Heart left ventricle (tissue), 16 donors: ENCODE measurements at regions not wholly inside any gene's neighbourhood (a gene's known extent, or its start where the extent isn't known, plus 50 kb on each side); places are given as distances from the start of the nearest gene placed in this dataset.

Source experiments
- ATAC-seq, 4 donors: fragments of 200-7000 bp; cut with Tn5 transposase; one replicate each; pipeline ENCODE4 v1.9.1; 2020 to 2022; ENCODE audit warnings: moderate library complexity in 4 of 4, mild to moderate bottlenecking in 3 of 4, moderate number of reproducible peaks in 1 of 4
- DNase-seq, 5 donors: peaks; one replicate each; pipeline ENCODE4 v3.0.0-alpha.2; 2020
- H3K27ac ChIP-seq, 12 donors: fragments of 200-600 bp; sonication (generic) in 4 of 12; one replicate each; pipeline versions ENCODE4 v1.5.0 to v1.8.0; 2016 to 2022; ENCODE audit warnings: mild to moderate bottlenecking in 2 of 12
- H3K27me3 ChIP-seq, 9 donors: fragments of 200-600 bp; sonication (generic) in 2 of 9; one replicate each; pipeline versions ENCODE4 v1.5.1 to v1.8.0; 2016 to 2022; ENCODE audit warnings: mild to moderate bottlenecking in 3 of 9
- H3K36me3 ChIP-seq, 9 donors: fragments of 200-600 bp; sonication (generic) in 2 of 9; one replicate each; pipeline versions ENCODE4 v1.5.0 to v1.8.0; 2018 to 2022; ENCODE audit warnings: mild to moderate bottlenecking in 2 of 9
- H3K4me1 ChIP-seq, 12 donors: fragments of 200-600 bp; sonication (generic) in 4 of 12; one replicate each; pipeline versions ENCODE4 v1.5.0 to v1.8.0; 2016 to 2022; ENCODE audit warnings: mild to moderate bottlenecking in 3 of 12
- H3K4me3 ChIP-seq, 12 donors: fragments of 200-600 bp; sonication (generic) in 4 of 12; one replicate each; pipeline versions ENCODE4 v1.5.0 to v1.8.0; 2017 to 2022; ENCODE audit warnings: mild to moderate bottlenecking in 9 of 12, moderate library complexity in 4 of 12
- H3K9me3 ChIP-seq, 12 donors: fragments of 200-600 bp; sonication (generic) in 4 of 12; one replicate each; pipeline versions ENCODE4 v1.5.0 to v1.8.0; 2016 to 2022; ENCODE audit warnings: mild to moderate bottlenecking in 1 of 12
- CTCF ChIP-seq, 12 donors: fragments of 200-600 bp; sonication (generic) in 4 of 12; IDR thresholded peaks; one replicate each; pipeline versions ENCODE4 v1.5.0 to v1.8.0; 2018 to 2022; ENCODE audit warnings: antibody characterized with exemption in 12 of 12, mild to moderate bottlenecking in 5 of 12
- POLR2A ChIP-seq, 2 donors: fragments of 450-650 bp; IDR thresholded peaks; one replicate each; pipeline ENCODE4 v1.6.1; 2017; ENCODE audit warnings: antibody characterized with exemption in 2 of 2, mild to moderate bottlenecking in 2 of 2, moderate library complexity in 2 of 2
- WGBS, 4 donors: extraction: QIAGEN DNeasy Blood & Tissue Kit in 2 of 4; methylation state at CpG; one replicate each; pipeline versions ENCODE4 v1.1.5 to v1.1.7; 2013 to 2018; 5-methylcytosine and 5-hydroxymethylcytosine counted together
- intact Hi-C, 10 donors: fragments of 100-400 bp; cut with DNase I; formaldehyde crosslinking; loops; one replicate each; pipeline versions ENCODE4 v1.11.1 to v1.14.2; 2022
- donor health status: ischemic (EF 13 %, LVEDD 7.1; RV severe dilation, severe dysfunction).
- donor health status: healthy with polysubstance abuse.
- donor health status: DM: no; HTN: yes; CAD: no.
- donor health status: DM: no; HTN: no; CAD: no.
- donor health status: ischemic (EF 25% LVEDD 6.9; RV normal size, moderate dysfunction).
- donor health status: ischemic (EF 25% LVEDD 5.7; RV mildly dilated, moderate dysfunction).
- donor health status: healthy.
- donor health status: DM: yes; HTN: yes; CAD: no.
- donor health status: ischemic (EF 35%, LVEDD 5.7; RV mildly dilated, moderate dysfunction).
- donor health status: nonischemic (EF 11% LVEDD 7.7; RV severe dilation, severe dysfunction).
- donor health status: DM: yes; HTN: yes; CAD: no.
- donor health status: PGD.
- donor health status: ischemic (EF 29% LVEDD 5.4; RV normal size, mild dysfunction).
- donor health status: nonischemic (EF 23%, LVEDD 6.1; RV moderate dilation, normal function).

- H3K4me1 ChIP-seq: no peaks in the 10 kb centered on the region
Measured at GRCh38 chr11:97937501-97937900, 1083.2 kb upstream of the CNTN5 start.

GRCh38 chr11:97938789-97939188 lies 1082.0 kb upstream of the CNTN5 start:
- Histone ChIP-seq H3K9me3 (peaks cover 0 to 3% (median 0%) of the 10 kb centered on the region in 12 donors), H3K27me3 (no peaks in the 10 kb centered on the region), H3K36me3 (no peaks in the 10 kb centered on the region), H3K27ac (no peak overlapping the region), H3K4me3 (no peak overlapping the region), H3K4me1 (no peaks in the 10 kb centered on the region)
- TF ChIP-seq POLR2A (IDR thresholded peaks at IDR 0.05): no peak
- no peak for TF ChIP-seq CTCF (IDR thresholded peaks at IDR 0.05)
- no peak for ATAC-seq
- WGBS, 4 donors: 76 to 85% (median 80%) methylated on average over 2 of the region's 2 CpGs
- DNase-seq: no peak
- intact Hi-C loops: no loop called here

More at GRCh38 chr11:97937501-97937900, 1083.2 kb upstream of the CNTN5 start:
- H3K4me3 ChIP-seq: no peak overlapping the region
- ATAC-seq (no peak), DNase-seq (no peak)
- no peaks in the 10 kb centered on the region for H3K36me3 ChIP-seq
- intact Hi-C loops: no loop called here
- TF ChIP-seq CTCF (IDR thresholded peaks at IDR 0.05) (no peak), POLR2A (IDR thresholded peaks at IDR 0.05) (no peak)
- no peaks in the 10 kb centered on the region for H3K9me3 ChIP-seq
- H3K27ac ChIP-seq: no peak overlapping the region
- 76 to 83% (median 79%) methylated on average over 3 of the region's 3 CpGs for WGBS, 4 donors
- H3K27me3 ChIP-seq: no peaks in the 10 kb centered on the region

GRCh38 chr11:97943493-97943892 lies 1077.3 kb upstream of the CNTN5 start:
- H3K9me3 ChIP-seq: peaks cover 0 to 9% (median 0%) of the 10 kb centered on the region in 12 donors
- no peak overlapping the region for H3K27ac ChIP-seq
- no peaks in the 10 kb centered on the region for H3K4me1 ChIP-seq
- no peak for ATAC-seq
- no peaks in the 10 kb centered on the region for H3K27me3 ChIP-seq
- no peaks in the 10 kb centered on the region for H3K36me3 ChIP-seq
- no peak overlapping the region for H3K4me3 ChIP-seq
- DNase-seq: no peak
- 68 to 83% (median 71%) methylated on average over 2 of the region's 2 CpGs for WGBS, 4 donors
- no peak for TF ChIP-seq POLR2A (IDR thresholded peaks at IDR 0.05)
- no peak for TF ChIP-seq CTCF (IDR thresholded peaks at IDR 0.05)
- intact Hi-C loops: no loop called here

GRCh38 chr11:97948793-97949192 lies 1072.0 kb upstream of the CNTN5 start:
- peaks cover 0 to 33% (median 0%) of the 10 kb centered on the region in 12 donors for H3K9me3 ChIP-seq
- ATAC-seq (no peak), DNase-seq (no peak)
- no peaks in the 10 kb centered on the region for H3K36me3 ChIP-seq
- WGBS, 4 donors: 0 to 100% (median 68%) methylated on average over 1 of the region's 1 CpG
- H3K27me3 ChIP-seq: no peaks in the 10 kb centered on the region
- no peak overlapping the region for H3K27ac ChIP-seq
- intact Hi-C loops: no loop called here
- H3K4me3 ChIP-seq: no peak overlapping the region
- TF ChIP-seq CTCF (IDR thresholded peaks at IDR 0.05) (no peak), POLR2A (IDR thresholded peaks at IDR 0.05) (no peak)
- no peaks in the 10 kb centered on the region for H3K4me1 ChIP-seq
